ENCODE measurements at regions not wholly inside any gene's neighbourhood (a gene's known extent, or its start where the extent isn't known, plus 50 kb on each side); places are given as distances from the start of the nearest gene placed in this dataset.

GRCh38 chrX:113980953-113981352 lies 602.9 kb upstream of the HTR2C start:
- TF ChIP-seq POLR2A (IDR thresholded peaks at IDR 0.05) (no peak), CTCF (IDR thresholded peaks at IDR 0.05) (no peak), POLR2AphosphoS5 (IDR thresholded peaks at IDR 0.05) (no peak)
